GM18517 (cell line): ENCODE measurements at regions not wholly inside any gene's neighbourhood (a gene's known extent, or its start where the extent isn't known, plus 50 kb on each side); places are given as distances from the start of the nearest gene placed in this dataset.

Experiments
- ATAC-seq: cut with Tn5 transposase; IDR thresholded peaks from one replicate; pipeline ENCODE4 v1.9.1; 2021; ENCODE audit warnings: mild to moderate bottlenecking, moderate library complexity; ENCODE audit not compliant: unreplicated experiment

- no peak for ATAC-seq
Observed at GRCh38 chr13:77425705-77426104, 98.8 kb upstream of the MYCBP2 start.

- ATAC-seq: no peak
Observed at GRCh38 chr13:77423296-77423695, 96.4 kb upstream of the MYCBP2 start.

- no peak for ATAC-seq
Observed at GRCh38 chr13:77422724-77423123, 95.8 kb upstream of the MYCBP2 start.

- no peak for ATAC-seq
Observed at GRCh38 chr13:77417897-77418296, 91.0 kb upstream of the MYCBP2 start.

GRCh38 chr13:77416666-77417212, 89.8 kb upstream of the MYCBP2 start:
- no peak for ATAC-seq

GRCh38 chr13:77415253-77416071, 88.6 kb upstream of the MYCBP2 start:
- ATAC-seq: peak; percentile 78

- no peak for ATAC-seq
Observed at GRCh38 chr13:77412860-77413259, 86.0 kb upstream of the MYCBP2 start.

GRCh38 chr13:77412116-77412635, 85.3 kb upstream of the MYCBP2 start:
- ATAC-seq: no peak

- ATAC-seq: no peak
Observed at GRCh38 chr13:77409412-77409811, 82.5 kb upstream of the MYCBP2 start.

- ATAC-seq: no peak
Observed at GRCh38 chr13:77406644-77407440, 79.9 kb upstream of the MYCBP2 start.

- no peak for ATAC-seq
Observed at GRCh38 chr13:77398825-77399620, 72.1 kb upstream of the MYCBP2 start.

- ATAC-seq: no peak
Observed at GRCh38 chr13:77397636-77398035, 70.7 kb upstream of the MYCBP2 start.

- ATAC-seq: no peak
Observed at GRCh38 chr13:77391475-77391874, 64.6 kb upstream of the MYCBP2 start.

- ATAC-seq: no peak
Observed at GRCh38 chr13:77390391-77390790, 63.5 kb upstream of the MYCBP2 start.

GRCh38 chr13:77389625-77390000, 62.7 kb upstream of the MYCBP2 start:
- peak; percentile 66 for ATAC-seq

GRCh38 chr13:77388944-77389624, 62.2 kb upstream of the MYCBP2 start:
- ATAC-seq: peak; percentile 14

- no peak for ATAC-seq
Observed at GRCh38 chr13:77387607-77388200, 60.8 kb upstream of the MYCBP2 start.

GRCh38 chr13:77386880-77387606, 60.1 kb upstream of the MYCBP2 start:
- peak; percentile 47 for ATAC-seq

GRCh38 chr13:77386046-77386445, 59.2 kb upstream of the MYCBP2 start:
- ATAC-seq: no peak
